SH-SY5Y (cell line): ENCODE measurements at regions not wholly inside any gene's neighbourhood (a gene's known extent, or its start where the extent isn't known, plus 50 kb on each side); places are given as distances from the start of the nearest gene placed in this dataset.

Experiments used
- GATA2 ChIP-seq: IDR thresholded peaks from 2 replicates; pipeline ENCODE4 v1.6.1; 2011; ENCODE audit warnings: mild to moderate bottlenecking, low read depth, low read length
- GATA3 ChIP-seq: IDR thresholded peaks from 2 replicates; pipeline ENCODE4 v1.6.1; 2011; ENCODE audit warnings: low read depth, mild to moderate bottlenecking, low read length, moderate library complexity

- no peak for TF ChIP-seq GATA2
- no peak for TF ChIP-seq GATA3
Measured at GRCh38 chr17:70608957-70609356, 439.6 kb downstream of the KCNJ2 start.
